CD8-positive, alpha-beta memory T cell (primary cell): ENCODE measurements at regions not wholly inside any gene's neighbourhood (a gene's known extent, or its start where the extent isn't known, plus 50 kb on each side); places are given as distances from the start of the nearest gene placed in this dataset.

Source experiments
- CTCF ChIA-PET: fragments of 350-600 bp; sonication (Branson Sonifier 250); formaldehyde crosslinking; loops from one replicate; lab custom pipeline; 2021; ENCODE audit warnings: antibody characterized with exemption; lab: Charles Lee
- POLR2A ChIA-PET: fragments of 350-600 bp; sonication (Branson Sonifier 250); formaldehyde crosslinking; loops from one replicate; lab custom pipeline; 2021; ENCODE audit warnings: antibody characterized with exemption; lab: Charles Lee
- DNase-seq, 5 donors: peaks; one replicate each; pipeline versions ENCODE4 v3.0.0 to v3.0.0-alpha.2; 2020 to 2022; ENCODE audit warnings: mixed read lengths in 1 of 5
- H3K27ac ChIP-seq: one replicate; pipeline ENCODE4 v1.7.0; 2013; ENCODE audit warnings: low read depth, mild to moderate bottlenecking, low read length, moderate library complexity
- H3K27me3 ChIP-seq: 2 replicates; pipeline ENCODE4 v1.7.0; 2013; ENCODE audit warnings: low read length, mild to moderate bottlenecking; ENCODE audit not compliant: insufficient read depth, poor library complexity, severe bottlenecking
- H3K36me3 ChIP-seq: 2 replicates; pipeline ENCODE4 v1.7.0; 2013; ENCODE audit warnings: mild to moderate bottlenecking, low read length, moderate library complexity; ENCODE audit not compliant: insufficient read depth
- H3K4me1 ChIP-seq: 2 replicates; pipeline ENCODE4 v1.7.0; 2013; ENCODE audit warnings: mild to moderate bottlenecking, low read length, moderate library complexity; ENCODE audit not compliant: insufficient read depth
- H3K4me3 ChIP-seq: 2 replicates; pipeline ENCODE4 v1.7.0; 2013; ENCODE audit warnings: mild to moderate bottlenecking, low read length
- H3K9me3 ChIP-seq: 2 replicates; pipeline ENCODE4 v1.7.0; 2013; ENCODE audit warnings: mild to moderate bottlenecking, low read length
- H3K27ac Mint-ChIP-seq, 8 donors: one replicate each; pipeline ENCODE4 v1.8.0; 2020 to 2021; ENCODE audit warnings: mixed read lengths in 8 of 8, mild to moderate bottlenecking in 6 of 8, inconsistent platforms in 3 of 8, moderate library complexity in 3 of 8
- H3K27me3 Mint-ChIP-seq, 2 donors: one replicate each; pipeline ENCODE4 v1.8.0; 2020 to 2021; ENCODE audit warnings: mixed read lengths in 2 of 2, mild to moderate bottlenecking in 1 of 2, moderate library complexity in 1 of 2
- H3K36me3 Mint-ChIP-seq, 3 donors: one replicate each; pipeline ENCODE4 v1.8.0; 2020 to 2021; ENCODE audit warnings: mixed read lengths in 3 of 3, inconsistent platforms in 1 of 3, mild to moderate bottlenecking in 1 of 3
- H3K4me1 Mint-ChIP-seq, 3 donors: one replicate each; pipeline ENCODE4 v1.8.0; 2020 to 2021; ENCODE audit warnings: mixed read lengths in 3 of 3, inconsistent platforms in 1 of 3, mild to moderate bottlenecking in 1 of 3
- H3K4me3 Mint-ChIP-seq, 7 donors: one replicate each; pipeline ENCODE4 v1.8.0; 2020 to 2021; ENCODE audit warnings: mixed read lengths in 7 of 7, mild to moderate bottlenecking in 6 of 7, moderate library complexity in 4 of 7, inconsistent platforms in 2 of 7
- H3K9me3 Mint-ChIP-seq, 5 donors: one replicate each; pipeline ENCODE4 v1.8.0; 2020 to 2022; ENCODE audit warnings: mixed read lengths in 5 of 5, mild to moderate bottlenecking in 3 of 5, moderate library complexity in 2 of 5, inconsistent platforms in 1 of 5

- Mint-ChIP-seq H3K9me3 (peaks cover 0 to 14% (median 6%) of the 10 kb centered on the region in 5 donors), H3K36me3 (peaks cover 0 to 6% (median 0%) of the 10 kb centered on the region in 3 donors), H3K4me3 (no peak overlapping the region), H3K4me1 (no peaks in the 10 kb centered on the region), H3K27me3 (peaks cover 17 to 41% of the 10 kb centered on the region in 2 donors), H3K27ac (no peak overlapping the region)
- Histone ChIP-seq H3K4me1 (no peaks in the 10 kb centered on the region), H3K4me3 (no peak overlapping the region), H3K36me3 (no peaks in the 10 kb centered on the region), H3K9me3 (no peaks in the 10 kb centered on the region), H3K27me3 (no peaks in the 10 kb centered on the region), H3K27ac (no peak overlapping the region)
- no peak for DNase-seq
- ChIA-PET POLR2A (no interaction called here), CTCF (no interaction called here)
Observed at GRCh38 chr5:155684417-155684816, 642.5 kb upstream of the SGCD start.

DNA sequence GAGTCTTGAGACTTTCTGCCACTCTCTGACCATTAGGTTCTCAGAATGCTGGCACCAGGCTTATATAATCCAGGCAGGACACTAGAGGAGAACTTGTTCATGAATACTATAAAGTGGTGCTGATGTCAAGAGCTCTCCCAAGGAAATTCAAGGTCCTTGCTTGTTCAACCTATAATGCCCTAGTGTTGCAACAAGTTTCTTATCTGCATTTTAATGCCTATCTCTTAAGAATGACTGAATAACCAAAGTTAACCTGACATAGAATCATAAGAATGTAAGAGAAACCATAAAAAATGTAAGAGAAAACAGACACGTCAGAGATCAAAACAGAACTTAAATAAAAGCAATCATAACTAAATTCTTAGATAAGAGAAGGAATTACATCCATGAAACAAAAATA is 640.8 kb upstream of the SGCD start:
- Mint-ChIP-seq H3K27me3 (peaks cover 15 to 41% of the 10 kb centered on the region in 2 donors), H3K36me3 (peaks cover 0 to 6% (median 0%) of the 10 kb centered on the region in 3 donors), H3K4me1 (no peaks in the 10 kb centered on the region), H3K4me3 (no peak overlapping the region), H3K27ac (no peak overlapping the region), H3K9me3 (peaks cover 0 to 10% (median 6%) of the 10 kb centered on the region in 5 donors)
- H3K4me3 ChIP-seq, result no peak overlapping the region
- CTCF ChIA-PET, result interaction anchor here (1.5 kb wide), 1 partner anchor 14 kb away, joined by 4 read pairs; no protein-coding TSS in a partner anchor
- H3K9me3 ChIP-seq, result no peaks in the 10 kb centered on the region
- no peaks in the 10 kb centered on the region for H3K27me3 ChIP-seq
- no peak for DNase-seq
- no peaks in the 10 kb centered on the region for H3K4me1 ChIP-seq
- H3K36me3 ChIP-seq, result no peaks in the 10 kb centered on the region
- no peak overlapping the region for H3K27ac ChIP-seq
- POLR2A ChIA-PET, result no interaction called here

DNA sequence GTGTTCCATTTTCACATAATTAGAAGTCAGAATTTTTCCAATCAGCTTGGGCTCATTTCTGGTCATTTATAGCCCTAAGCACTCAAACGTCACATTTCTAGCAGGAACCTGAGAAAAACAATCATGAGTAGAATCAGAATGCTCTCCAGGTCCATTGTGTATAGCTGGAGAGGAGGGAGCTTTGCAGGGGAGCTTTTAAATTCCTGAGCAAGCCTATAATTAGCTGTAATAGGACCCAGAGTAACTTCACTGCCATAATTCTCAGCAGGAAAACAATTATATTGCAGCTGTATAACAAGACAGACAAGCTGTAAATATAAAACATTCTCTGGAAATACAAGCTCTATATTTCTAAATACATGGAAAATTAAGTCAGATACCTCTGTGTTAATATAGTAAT is 637.6 kb upstream of the SGCD start:
- ChIA-PET POLR2A (no interaction called here), CTCF (interaction anchor here (1.8 kb wide), 1 partner anchor 11 kb away, joined by 4 read pairs; no protein-coding TSS in a partner anchor)
- Mint-ChIP-seq H3K9me3 (peaks cover 0 to 4% (median 2%) of the 10 kb centered on the region in 5 donors), H3K36me3 (no peaks in the 10 kb centered on the region), H3K4me1 (no peaks in the 10 kb centered on the region), H3K27me3 (peaks cover 2 to 19% of the 10 kb centered on the region in 2 donors), H3K27ac (no peak overlapping the region), H3K4me3 (no peak overlapping the region)
- Histone ChIP-seq H3K27me3 (no peaks in the 10 kb centered on the region), H3K4me1 (no peaks in the 10 kb centered on the region), H3K4me3 (no peak overlapping the region), H3K9me3 (no peaks in the 10 kb centered on the region), H3K27ac (no peak overlapping the region), H3K36me3 (no peaks in the 10 kb centered on the region)
- DNase-seq, result no peak

DNA sequence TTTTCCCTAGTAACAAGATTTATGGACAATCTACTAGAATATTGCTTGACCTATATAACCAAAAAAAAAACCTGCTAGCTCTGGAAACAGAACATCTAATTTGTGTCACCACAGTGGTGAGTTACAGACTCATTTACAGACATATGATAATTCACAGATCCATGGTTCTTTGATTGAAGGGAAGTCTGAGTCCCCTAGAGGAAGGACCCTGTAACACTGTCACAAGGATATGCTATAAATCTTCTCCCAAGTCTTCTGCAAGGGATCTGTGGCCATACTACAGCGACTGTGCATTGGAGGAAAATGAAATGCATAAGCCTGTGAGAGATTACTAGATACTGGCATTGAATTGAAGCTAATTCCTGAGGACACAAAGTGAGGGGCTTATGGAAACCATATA is 630.6 kb upstream of the SGCD start:
- no peaks in the 10 kb centered on the region for H3K36me3 ChIP-seq
- H3K4me1 ChIP-seq, result no peaks in the 10 kb centered on the region
- no peak for DNase-seq
- H3K9me3 ChIP-seq, result no peaks in the 10 kb centered on the region
- POLR2A ChIA-PET, result no interaction called here
- Mint-ChIP-seq H3K27me3 (peaks cover 0 to 1% of the 10 kb centered on the region in 2 donors), H3K36me3 (no peaks in the 10 kb centered on the region), H3K9me3 (no peaks in the 10 kb centered on the region), H3K4me1 (peaks cover 0 to 4% (median 0%) of the 10 kb centered on the region in 3 donors), H3K4me3 (no peak overlapping the region), H3K27ac (no peak overlapping the region)
- no peak overlapping the region for H3K4me3 ChIP-seq
- CTCF ChIA-PET, result no interaction called here
- no peaks in the 10 kb centered on the region for H3K27me3 ChIP-seq
- no peak overlapping the region for H3K27ac ChIP-seq

DNA sequence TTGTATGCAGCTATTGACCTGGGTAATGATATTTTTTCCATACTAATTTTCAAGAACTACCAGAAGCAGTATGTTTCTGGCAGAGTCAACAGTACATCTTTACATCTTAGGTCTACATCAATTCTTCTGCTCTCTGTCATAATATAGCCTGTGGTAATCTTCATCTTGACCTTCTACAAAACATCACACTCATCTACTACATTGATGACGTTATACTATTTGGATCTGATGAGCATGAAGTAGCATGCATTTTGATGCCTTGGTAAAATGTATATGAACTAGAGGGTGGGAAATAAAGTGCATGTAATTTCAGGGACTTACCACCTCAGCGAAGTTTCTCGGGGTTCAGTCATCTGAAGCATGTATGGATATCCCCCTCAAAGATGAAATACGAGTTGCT is 629.7 kb upstream of the SGCD start:
- Histone ChIP-seq H3K4me3 (no peak overlapping the region), H3K4me1 (no peaks in the 10 kb centered on the region), H3K9me3 (no peaks in the 10 kb centered on the region), H3K36me3 (no peaks in the 10 kb centered on the region), H3K27ac (no peak overlapping the region), H3K27me3 (no peaks in the 10 kb centered on the region)
- Mint-ChIP-seq H3K27me3 (peaks cover 0 to 1% of the 10 kb centered on the region in 2 donors), H3K4me1 (peaks cover 0 to 4% (median 0%) of the 10 kb centered on the region in 3 donors), H3K36me3 (no peaks in the 10 kb centered on the region), H3K27ac (no peak overlapping the region), H3K4me3 (no peak overlapping the region), H3K9me3 (no peaks in the 10 kb centered on the region)
- POLR2A ChIA-PET, result no interaction called here
- CTCF ChIA-PET, result no interaction called here
- no peak for DNase-seq

GRCh38 chr5:155699385-155699784 is 627.6 kb upstream of the SGCD start:
- H3K9me3 Mint-ChIP-seq, result no peaks in the 10 kb centered on the region

GRCh38 chr5:155700333-155700732 is 626.6 kb upstream of the SGCD start:
- ChIA-PET CTCF (interaction anchor here (0.7 to 1.5 kb wide), 10 partner anchors 10 to 243 kb away, joined by 3 to 14 read pairs (median 4); no protein-coding TSS in a partner anchor), POLR2A (no interaction called here)
- Histone ChIP-seq H3K9me3 (no peaks in the 10 kb centered on the region), H3K4me1 (no peaks in the 10 kb centered on the region), H3K4me3 (no peak overlapping the region), H3K27ac (no peak overlapping the region), H3K36me3 (no peaks in the 10 kb centered on the region), H3K27me3 (no peaks in the 10 kb centered on the region)
- Mint-ChIP-seq H3K27ac (peak overlapping the region in 1 of 8 donors; percentile 12), H3K27me3 (no peaks in the 10 kb centered on the region), H3K4me1 (peaks cover 0 to 4% (median 0%) of the 10 kb centered on the region in 3 donors), H3K9me3 (no peaks in the 10 kb centered on the region), H3K36me3 (no peaks in the 10 kb centered on the region), H3K4me3 (no peak overlapping the region)
- peak in 3 of 5 donors; percentile 2 to 49 (median 14) for DNase-seq

More at GRCh38 chr5:155699385-155699784, 627.6 kb upstream of the SGCD start:
- Mint-ChIP-seq H3K4me3 (no peak overlapping the region), H3K4me1 (peaks cover 0 to 4% (median 0%) of the 10 kb centered on the region in 3 donors), H3K27me3 (peaks cover 0 to 1% of the 10 kb centered on the region in 2 donors), H3K36me3 (no peaks in the 10 kb centered on the region), H3K27ac (no peak overlapping the region)
- Histone ChIP-seq H3K4me1 (no peaks in the 10 kb centered on the region), H3K9me3 (no peaks in the 10 kb centered on the region), H3K27me3 (no peaks in the 10 kb centered on the region), H3K27ac (no peak overlapping the region), H3K36me3 (no peaks in the 10 kb centered on the region), H3K4me3 (no peak overlapping the region)
- DNase-seq, result no peak
- ChIA-PET POLR2A (no interaction called here), CTCF (interaction anchor here (1.4 kb wide), 1 partner anchor 207 kb away, joined by 4 read pairs; no protein-coding TSS in a partner anchor)

DNA sequence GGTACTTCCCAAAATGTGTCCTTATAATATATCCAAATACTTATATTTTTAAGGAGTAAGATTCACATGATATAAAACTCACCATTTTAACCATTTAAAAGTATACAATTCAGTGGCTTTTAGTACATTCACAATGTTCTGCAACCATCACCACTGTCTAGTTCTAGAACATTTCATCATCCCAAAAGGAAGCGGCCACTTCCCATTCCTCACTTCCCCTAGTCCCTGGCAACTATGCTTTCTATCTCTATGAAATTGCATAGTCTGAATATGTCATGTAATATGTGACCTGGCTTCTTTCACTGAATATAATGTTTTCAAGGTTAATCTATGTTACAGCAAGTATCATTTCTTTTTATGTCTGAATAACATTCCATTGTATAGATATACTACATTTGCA is 615.1 kb upstream of the SGCD start:
- Histone ChIP-seq H3K27me3 (no peaks in the 10 kb centered on the region), H3K27ac (no peak overlapping the region), H3K4me1 (no peaks in the 10 kb centered on the region), H3K4me3 (no peak overlapping the region), H3K36me3 (no peaks in the 10 kb centered on the region), H3K9me3 (no peaks in the 10 kb centered on the region)
- Mint-ChIP-seq H3K27me3 (peaks cover 0 to 4% of the 10 kb centered on the region in 2 donors), H3K4me1 (peaks cover 0 to 4% (median 0%) of the 10 kb centered on the region in 3 donors), H3K9me3 (peaks cover 0 to 4% (median 3%) of the 10 kb centered on the region in 5 donors), H3K4me3 (no peak overlapping the region), H3K36me3 (no peaks in the 10 kb centered on the region), H3K27ac (no peak overlapping the region)
- CTCF ChIA-PET, result no interaction called here
- POLR2A ChIA-PET, result no interaction called here
- no peak for DNase-seq
